ENCODE measurements at regions not wholly inside any gene's neighbourhood (a gene's known extent, or its start where the extent isn't known, plus 50 kb on each side); places are given as distances from the start of the nearest gene placed in this dataset.
"Not testable (repeated sequence)": the region's sequence is repeated elsewhere in the genome, so short reads cannot be mapped to it uniquely, and the experiment has no call there.

DNA sequence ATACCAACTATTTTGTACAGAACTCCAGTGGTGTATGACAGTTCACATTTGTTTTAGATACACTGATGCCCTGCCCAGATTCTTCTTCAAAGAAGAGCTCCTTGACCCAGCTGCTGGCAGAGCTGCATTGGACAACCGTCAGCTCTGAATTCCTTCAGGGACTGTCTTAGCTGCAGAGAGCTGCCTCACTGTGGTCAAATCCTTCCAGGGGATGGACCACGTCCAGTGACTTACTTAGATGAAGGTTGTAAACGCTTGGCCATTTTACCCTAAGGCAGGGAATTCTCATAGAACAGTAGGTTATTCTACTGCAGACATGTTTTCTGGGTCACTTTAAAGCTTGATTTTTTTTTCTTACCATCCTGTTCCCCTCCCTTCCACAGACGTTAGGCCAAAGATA, 905.0 kb upstream of the ATXN7L3B start:
- no peak overlapping the region for H3K27ac ChIP-seq (ENCODE audit: low read depth in 1 of 2, low read length in 2 of 2)
- H3K4me3 ChIP-seq (replicated peaks in 1 of 3; ENCODE audit: low read depth in 2 of 3, low read length in 3 of 3), result no peak overlapping the region
- TF ChIP-seq, protein P1, sequence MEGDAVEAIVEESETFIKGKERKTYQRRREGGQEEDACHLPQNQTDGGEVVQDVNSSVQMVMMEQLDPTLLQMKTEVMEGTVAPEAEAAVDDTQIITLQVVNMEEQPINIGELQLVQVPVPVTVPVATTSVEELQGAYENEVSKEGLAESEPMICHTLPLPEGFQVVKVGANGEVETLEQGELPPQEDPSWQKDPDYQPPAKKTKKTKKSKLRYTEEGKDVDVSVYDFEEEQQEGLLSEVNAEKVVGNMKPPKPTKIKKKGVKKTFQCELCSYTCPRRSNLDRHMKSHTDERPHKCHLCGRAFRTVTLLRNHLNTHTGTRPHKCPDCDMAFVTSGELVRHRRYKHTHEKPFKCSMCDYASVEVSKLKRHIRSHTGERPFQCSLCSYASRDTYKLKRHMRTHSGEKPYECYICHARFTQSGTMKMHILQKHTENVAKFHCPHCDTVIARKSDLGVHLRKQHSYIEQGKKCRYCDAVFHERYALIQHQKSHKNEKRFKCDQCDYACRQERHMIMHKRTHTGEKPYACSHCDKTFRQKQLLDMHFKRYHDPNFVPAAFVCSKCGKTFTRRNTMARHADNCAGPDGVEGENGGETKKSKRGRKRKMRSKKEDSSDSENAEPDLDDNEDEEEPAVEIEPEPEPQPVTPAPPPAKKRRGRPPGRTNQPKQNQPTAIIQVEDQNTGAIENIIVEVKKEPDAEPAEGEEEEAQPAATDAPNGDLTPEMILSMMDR (IDR thresholded peaks at IDR 0.05), result no peak
- no peaks in the 10 kb centered on the region for H3K79me2 ChIP-seq (ENCODE audit: insufficient read depth, low read length)
- intact Hi-C loops (cut with micrococcal nuclease), result no loop called here
- Mint-ChIP-seq H3K36me3 (no peaks in the 10 kb centered on the region), H3K4me1 (no peaks in the 10 kb centered on the region), H3K27me3 (ENCODE audit: low read depth in 3 of 3) (no peaks in the 10 kb centered on the region), H3K9me3 (peaks cover 0 to 3% (median 2%) of the 10 kb centered on the region in 7 donors), H3K4me3 (no peak overlapping the region), H3K27ac (no peak overlapping the region)
- H3K4me2 ChIP-seq (replicated peaks; ENCODE audit: extremely low read depth, low read length, poor library complexity, severe bottlenecking), result no peak overlapping the region
- H3K9ac ChIP-seq (ENCODE audit: insufficient read depth, low read length, poor library complexity, severe bottlenecking), result no peak overlapping the region
- no peaks in the 10 kb centered on the region for H3K4me1 ChIP-seq (ENCODE audit: control insufficient read depth in 1 of 2, insufficient read depth in 2 of 2, low read length in 2 of 2)
- H3K9me3 ChIP-seq (replicated peaks in 1 of 2; ENCODE audit: control insufficient read depth in 1 of 2, insufficient read depth in 1 of 2, low read length in 2 of 2), result peaks cover 0 to 2% of the 10 kb centered on the region in 2 donors
- H4K20me1 ChIP-seq (ENCODE audit: insufficient read depth, low read length), result no peaks in the 10 kb centered on the region
- H3K27me3 ChIP-seq (ENCODE audit: control insufficient read depth in 2 of 2, insufficient read depth in 2 of 2, low read length in 2 of 2), result no peaks in the 10 kb centered on the region
- H3K36me3 ChIP-seq (replicated peaks in 1 of 2; ENCODE audit: control insufficient read depth in 1 of 2, insufficient read depth in 2 of 2, low read length in 2 of 2), result no peaks in the 10 kb centered on the region
- no peak overlapping the region for H2AFZ ChIP-seq (ENCODE audit: insufficient read depth, low read depth, low read length, poor library complexity, severe bottlenecking)
- DNase-seq, result no peak
- 88% methylated on average over 2 of the region's 4 CpGs for WGBS (ENCODE audit: insufficient coverage)

DNA sequence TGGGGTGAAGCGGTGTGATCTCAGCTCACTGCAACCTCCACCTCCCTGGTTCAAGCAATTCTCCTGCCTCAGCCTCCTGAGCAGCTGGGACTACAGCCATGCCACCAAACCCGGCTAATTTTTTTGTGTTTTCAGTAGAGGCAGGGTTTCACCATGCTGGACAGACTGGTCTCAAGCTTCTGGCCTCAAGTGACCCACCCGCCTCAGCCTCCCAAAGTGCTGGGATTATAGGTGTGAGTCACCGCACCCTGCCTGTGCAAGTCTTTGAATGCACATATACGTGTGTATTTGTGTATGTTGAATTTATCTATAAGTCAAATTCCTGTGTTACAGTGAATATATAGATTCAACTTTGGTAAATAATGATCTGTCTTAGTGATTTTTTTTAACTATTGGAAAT, 898.2 kb upstream of the ATXN7L3B start:
- H3K9me3 Mint-ChIP-seq; intact Hi-C loops (cut with micrococcal nuclease); H2AFZ ChIP-seq (ENCODE audit: insufficient read depth, low read depth, low read length, poor library complexity, severe bottlenecking); H4K20me1 ChIP-seq (ENCODE audit: insufficient read depth, low read length); H3K36me3 Mint-ChIP-seq; H3K27ac ChIP-seq (ENCODE audit: low read depth in 1 of 2, low read length in 2 of 2); H3K4me3 Mint-ChIP-seq; H3K9me3 ChIP-seq (replicated peaks in 1 of 2; ENCODE audit: control insufficient read depth in 1 of 2, insufficient read depth in 1 of 2, low read length in 2 of 2); H3K27me3 Mint-ChIP-seq (ENCODE audit: low read depth in 3 of 3); H3K4me2 ChIP-seq (replicated peaks; ENCODE audit: extremely low read depth, low read length, poor library complexity, severe bottlenecking); H3K9ac ChIP-seq (ENCODE audit: insufficient read depth, low read length, poor library complexity, severe bottlenecking); H3K4me1 Mint-ChIP-seq; H3K36me3 ChIP-seq (replicated peaks in 1 of 2; ENCODE audit: control insufficient read depth in 1 of 2, insufficient read depth in 2 of 2, low read length in 2 of 2); H3K27me3 ChIP-seq (ENCODE audit: control insufficient read depth in 2 of 2, insufficient read depth in 2 of 2, low read length in 2 of 2); H3K4me1 ChIP-seq (ENCODE audit: control insufficient read depth in 1 of 2, insufficient read depth in 2 of 2, low read length in 2 of 2); H3K79me2 ChIP-seq (ENCODE audit: insufficient read depth, low read length); DNase-seq; H3K4me3 ChIP-seq (replicated peaks in 1 of 3; ENCODE audit: low read depth in 2 of 3, low read length in 3 of 3); H3K27ac Mint-ChIP-seq: not testable (repeated sequence)
- WGBS (ENCODE audit: insufficient coverage), result 92% methylated on average over 2 of the region's 5 CpGs

All from CD14-positive monocyte (primary cell).